Ishikawa (cell line): ENCODE measurements at regions not wholly inside any gene's neighbourhood (a gene's known extent, or its start where the extent isn't known, plus 50 kb on each side); places are given as distances from the start of the nearest gene placed in this dataset.

Source experiments
- CEBPB ChIP-seq: IDR thresholded peaks from 2 replicates; pipeline ENCODE4 v1.6.1; 2012
- CREB1 ChIP-seq: IDR thresholded peaks from 2 replicates; pipeline ENCODE4 v1.6.1; 2012; ENCODE audit warnings: low read depth
- EGR1 ChIP-seq: IDR thresholded peaks from 2 replicates; pipeline ENCODE4 v1.6.1; 2012
- EP300 ChIP-seq: IDR thresholded peaks from 2 replicates; pipeline ENCODE4 v1.6.1; 2012; ENCODE audit warnings: borderline replicate concordance
- FOXM1 ChIP-seq: IDR thresholded peaks from 2 replicates; pipeline ENCODE4 v1.6.1; 2012; ENCODE audit warnings: low read depth, borderline replicate concordance
- RAD21 ChIP-seq: IDR thresholded peaks from 2 replicates; pipeline ENCODE4 v1.6.1; 2012; ENCODE audit warnings: low read depth
- TCF12 ChIP-seq: IDR thresholded peaks from 2 replicates; pipeline ENCODE4 v1.6.1; 2012; ENCODE audit warnings: low read depth
- TEAD4 ChIP-seq: IDR thresholded peaks from 2 replicates; pipeline ENCODE4 v1.6.1; 2012
- ZBTB7A ChIP-seq: IDR thresholded peaks from 2 replicates; pipeline ENCODE4 v1.6.1; 2012; ENCODE audit warnings: low read depth
- TF ChIP-seq, protein P1 (sequence below): IDR thresholded peaks from 2 replicates; pipeline ENCODE4 v1.6.1; 2012; ENCODE audit warnings: low read depth, mild to moderate bottlenecking
- TF ChIP-seq, protein P2 (sequence below): IDR thresholded peaks from 2 replicates; pipeline ENCODE4 v1.6.1; 2012
- TF ChIP-seq, protein P3 (sequence below): IDR thresholded peaks from 2 replicates; pipeline ENCODE4 v1.6.1; 2012

DNA sequence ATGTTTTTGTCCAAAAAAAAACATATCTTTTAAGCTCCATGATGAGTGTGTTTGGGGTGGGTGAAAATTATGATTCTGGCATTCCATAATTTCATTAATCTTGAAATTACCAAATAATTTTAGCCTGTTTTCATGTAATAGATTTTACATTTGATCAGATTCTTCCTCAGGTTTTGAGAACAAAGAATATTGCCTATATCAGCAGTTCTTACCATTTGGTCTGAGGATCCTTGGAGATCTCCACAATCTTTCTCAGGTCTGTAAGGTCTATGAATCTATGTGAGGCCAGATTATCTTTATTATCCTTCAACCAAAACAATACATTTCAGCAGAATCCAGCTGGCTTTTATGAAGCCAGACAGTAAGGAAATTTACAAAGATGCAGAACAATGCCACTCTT is 373.3 kb upstream of the E2F7 start:
- TF ChIP-seq ZBTB7A = no peak
- TF ChIP-seq CREB1 = no peak
- TF ChIP-seq, protein P1, sequence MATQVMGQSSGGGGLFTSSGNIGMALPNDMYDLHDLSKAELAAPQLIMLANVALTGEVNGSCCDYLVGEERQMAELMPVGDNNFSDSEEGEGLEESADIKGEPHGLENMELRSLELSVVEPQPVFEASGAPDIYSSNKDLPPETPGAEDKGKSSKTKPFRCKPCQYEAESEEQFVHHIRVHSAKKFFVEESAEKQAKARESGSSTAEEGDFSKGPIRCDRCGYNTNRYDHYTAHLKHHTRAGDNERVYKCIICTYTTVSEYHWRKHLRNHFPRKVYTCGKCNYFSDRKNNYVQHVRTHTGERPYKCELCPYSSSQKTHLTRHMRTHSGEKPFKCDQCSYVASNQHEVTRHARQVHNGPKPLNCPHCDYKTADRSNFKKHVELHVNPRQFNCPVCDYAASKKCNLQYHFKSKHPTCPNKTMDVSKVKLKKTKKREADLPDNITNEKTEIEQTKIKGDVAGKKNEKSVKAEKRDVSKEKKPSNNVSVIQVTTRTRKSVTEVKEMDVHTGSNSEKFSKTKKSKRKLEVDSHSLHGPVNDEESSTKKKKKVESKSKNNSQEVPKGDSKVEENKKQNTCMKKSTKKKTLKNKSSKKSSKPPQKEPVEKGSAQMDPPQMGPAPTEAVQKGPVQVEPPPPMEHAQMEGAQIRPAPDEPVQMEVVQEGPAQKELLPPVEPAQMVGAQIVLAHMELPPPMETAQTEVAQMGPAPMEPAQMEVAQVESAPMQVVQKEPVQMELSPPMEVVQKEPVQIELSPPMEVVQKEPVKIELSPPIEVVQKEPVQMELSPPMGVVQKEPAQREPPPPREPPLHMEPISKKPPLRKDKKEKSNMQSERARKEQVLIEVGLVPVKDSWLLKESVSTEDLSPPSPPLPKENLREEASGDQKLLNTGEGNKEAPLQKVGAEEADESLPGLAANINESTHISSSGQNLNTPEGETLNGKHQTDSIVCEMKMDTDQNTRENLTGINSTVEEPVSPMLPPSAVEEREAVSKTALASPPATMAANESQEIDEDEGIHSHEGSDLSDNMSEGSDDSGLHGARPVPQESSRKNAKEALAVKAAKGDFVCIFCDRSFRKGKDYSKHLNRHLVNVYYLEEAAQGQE = no peak
- TF ChIP-seq EP300 = no peak
- no peak for TF ChIP-seq FOXM1
- no peak for TF ChIP-seq RAD21
- TF ChIP-seq, protein P2, sequence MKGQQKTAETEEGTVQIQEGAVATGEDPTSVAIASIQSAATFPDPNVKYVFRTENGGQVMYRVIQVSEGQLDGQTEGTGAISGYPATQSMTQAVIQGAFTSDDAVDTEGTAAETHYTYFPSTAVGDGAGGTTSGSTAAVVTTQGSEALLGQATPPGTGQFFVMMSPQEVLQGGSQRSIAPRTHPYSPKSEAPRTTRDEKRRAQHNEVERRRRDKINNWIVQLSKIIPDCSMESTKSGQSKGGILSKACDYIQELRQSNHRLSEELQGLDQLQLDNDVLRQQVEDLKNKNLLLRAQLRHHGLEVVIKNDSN = no peak
- TF ChIP-seq, protein P3, sequence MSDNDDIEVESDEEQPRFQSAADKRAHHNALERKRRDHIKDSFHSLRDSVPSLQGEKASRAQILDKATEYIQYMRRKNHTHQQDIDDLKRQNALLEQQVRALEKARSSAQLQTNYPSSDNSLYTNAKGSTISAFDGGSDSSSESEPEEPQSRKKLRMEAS = no peak
- TF ChIP-seq TEAD4 = no peak
- no peak for TF ChIP-seq EGR1
- no peak for TF ChIP-seq CEBPB
- no peak for TF ChIP-seq TCF12
